Activated T-helper 1 cell treated with anti-CD3 and anti-CD28 coated beads, Interleukin-12 subunit alpha, Interleukin-12 subunit beta, Interleukin-2, Interleukin-4 antibody, amounts not matched to agents 30 ng/mL and 10 ng/mL and 1 ng/mL, durations not matched to agents 14 hours and 24 hours and 36 hours (primary cell): ENCODE measurements at regions not wholly inside any gene's neighbourhood (a gene's known extent, or its start where the extent isn't known, plus 50 kb on each side); places are given as distances from the start of the nearest gene placed in this dataset.

Experiments
- DNase-seq: peaks from one replicate; pipeline ENCODE4 v3.0.0; 2021; ENCODE audit warnings: low spot score
- H3K27ac Mint-ChIP-seq: one replicate; pipeline ENCODE4 v1.8.0; 2021; ENCODE audit warnings: mild to moderate bottlenecking, mixed read lengths
- H3K27me3 Mint-ChIP-seq: one replicate; pipeline ENCODE4 v1.8.0; 2022; ENCODE audit warnings: mild to moderate bottlenecking, moderate library complexity, mixed read lengths; ENCODE audit not compliant: insufficient read depth
- H3K36me3 Mint-ChIP-seq: one replicate; pipeline ENCODE4 v1.8.0; 2021; ENCODE audit warnings: low read depth, mixed read lengths
- H3K4me1 Mint-ChIP-seq: one replicate; pipeline ENCODE4 v1.8.0; 2021; ENCODE audit warnings: low read depth, mixed read lengths
- H3K4me3 Mint-ChIP-seq: one replicate; pipeline ENCODE4 v1.8.0; 2021; ENCODE audit warnings: mild to moderate bottlenecking, moderate library complexity, mixed read lengths
- H3K9me3 Mint-ChIP-seq: one replicate; pipeline ENCODE4 v1.8.0; 2021; ENCODE audit warnings: mixed read lengths
- intact Hi-C: fragments of 100-400 bp; cut with micrococcal nuclease; formaldehyde crosslinking; loops from one replicate; pipeline ENCODE4 v1.15.1; 2024

DNA sequence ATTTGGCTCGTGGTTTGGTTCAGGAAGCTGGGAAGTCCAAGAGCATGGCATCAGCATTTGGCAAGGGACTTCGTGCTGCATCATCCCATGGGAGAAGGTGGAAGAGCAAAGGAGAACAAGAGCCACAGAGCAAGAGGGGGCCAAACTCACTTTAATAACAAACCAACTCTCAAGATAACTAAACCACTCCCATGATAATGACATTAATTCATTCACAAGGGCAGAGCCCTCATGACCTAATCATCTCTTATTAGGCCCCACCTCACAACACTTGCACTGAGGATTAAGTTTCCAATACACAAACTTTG, 113.4 kb upstream of the ATXN3L start:
- H3K4me3 Mint-ChIP-seq = no peak overlapping the region
- no peaks in the 10 kb centered on the region for H3K4me1 Mint-ChIP-seq
- no peak for DNase-seq
- intact Hi-C loops = no loop called here
- H3K27ac Mint-ChIP-seq = no peak overlapping the region
- H3K27me3 Mint-ChIP-seq = no peaks in the 10 kb centered on the region
- H3K9me3 Mint-ChIP-seq = no peaks in the 10 kb centered on the region
- H3K36me3 Mint-ChIP-seq = no peaks in the 10 kb centered on the region

DNA sequence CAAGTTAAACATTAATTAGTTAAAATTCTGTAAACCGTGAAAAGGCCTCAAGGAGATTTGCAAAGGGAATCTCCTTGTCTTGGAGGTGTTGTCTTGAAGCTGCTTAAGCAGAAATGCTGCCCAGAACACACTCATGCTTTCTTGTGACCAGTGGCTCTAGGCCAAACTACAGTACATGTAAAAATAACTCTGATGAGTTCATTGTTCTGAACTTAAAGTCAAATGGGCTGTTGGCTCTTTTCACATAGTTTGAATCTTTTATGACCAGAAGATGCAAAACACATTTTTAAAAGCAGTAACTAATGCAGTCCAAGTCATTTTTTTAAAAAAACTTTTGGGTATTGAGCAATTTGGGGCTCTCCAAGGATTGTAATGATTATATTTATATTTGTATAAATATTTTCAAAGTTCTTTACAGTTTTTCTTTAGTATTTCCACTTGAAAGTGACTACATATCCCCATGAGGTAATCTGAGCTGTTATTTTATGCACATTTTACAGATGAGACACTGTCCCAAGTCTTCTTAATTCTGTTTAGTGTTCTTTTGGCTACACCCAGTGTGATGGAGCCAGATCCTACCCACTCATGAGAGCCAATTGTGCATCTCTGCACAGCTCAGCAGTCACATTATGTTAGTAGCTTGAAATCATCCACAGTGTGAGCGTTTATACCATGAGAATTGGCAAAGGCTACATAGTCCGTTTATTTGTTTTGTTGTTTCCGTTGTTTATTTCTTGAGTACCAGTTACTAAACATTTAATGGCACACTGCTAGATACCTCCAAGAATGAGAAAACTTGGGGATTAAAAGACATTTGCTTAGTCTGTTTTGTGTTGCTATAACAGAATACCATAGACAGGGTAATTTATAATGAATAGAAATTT, 112.8 kb upstream of the ATXN3L start:
- Mint-ChIP-seq H3K4me1 (peaks cover 4% of the 10 kb centered on the region), H3K36me3 (no peaks in the 10 kb centered on the region), H3K9me3 (no peaks in the 10 kb centered on the region), H3K27me3 (no peaks in the 10 kb centered on the region), H3K4me3 (no peak overlapping the region), H3K27ac (no peak overlapping the region)
- no peak for DNase-seq
- intact Hi-C loops = no loop called here

DNA sequence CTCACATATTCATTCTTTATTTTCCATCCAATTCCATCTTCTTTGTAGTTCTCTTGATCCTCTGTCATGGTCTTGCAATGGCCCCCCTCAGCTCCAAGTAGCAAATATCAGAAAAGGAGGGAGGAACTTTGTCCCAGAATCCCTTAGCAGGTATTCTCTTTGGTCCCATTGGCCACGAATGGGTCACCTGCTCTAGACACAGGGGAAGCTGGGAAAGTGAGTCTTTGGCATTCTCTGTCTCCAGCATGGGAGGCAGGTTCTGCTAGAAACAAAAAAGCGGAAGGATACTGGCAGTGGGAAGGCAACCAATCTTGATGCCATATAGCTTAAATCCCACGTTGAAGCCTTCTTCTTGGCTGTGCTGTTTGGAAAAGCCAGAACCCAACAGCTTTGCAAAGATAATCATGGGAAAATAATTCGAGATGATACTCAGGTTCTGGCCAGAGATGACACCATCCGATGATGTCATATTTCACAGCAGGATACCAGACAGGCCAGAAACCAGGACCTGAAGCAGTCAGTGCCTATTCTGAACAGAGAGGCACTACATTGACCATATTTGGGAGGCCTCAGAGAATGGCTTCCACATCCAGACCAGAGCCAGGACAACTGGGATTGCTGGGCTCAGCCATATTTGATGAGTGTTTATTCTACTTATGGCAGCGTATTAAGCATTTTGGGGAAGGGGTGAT, 110.4 kb upstream of the ATXN3L start:
- Mint-ChIP-seq H3K36me3 (no peaks in the 10 kb centered on the region), H3K4me3 (no peak overlapping the region), H3K27me3 (no peaks in the 10 kb centered on the region), H3K27ac (no peak overlapping the region), H3K9me3 (no peaks in the 10 kb centered on the region), H3K4me1 (peaks cover 7% of the 10 kb centered on the region)
- intact Hi-C loops = no loop called here
- DNase-seq = no peak

DNA sequence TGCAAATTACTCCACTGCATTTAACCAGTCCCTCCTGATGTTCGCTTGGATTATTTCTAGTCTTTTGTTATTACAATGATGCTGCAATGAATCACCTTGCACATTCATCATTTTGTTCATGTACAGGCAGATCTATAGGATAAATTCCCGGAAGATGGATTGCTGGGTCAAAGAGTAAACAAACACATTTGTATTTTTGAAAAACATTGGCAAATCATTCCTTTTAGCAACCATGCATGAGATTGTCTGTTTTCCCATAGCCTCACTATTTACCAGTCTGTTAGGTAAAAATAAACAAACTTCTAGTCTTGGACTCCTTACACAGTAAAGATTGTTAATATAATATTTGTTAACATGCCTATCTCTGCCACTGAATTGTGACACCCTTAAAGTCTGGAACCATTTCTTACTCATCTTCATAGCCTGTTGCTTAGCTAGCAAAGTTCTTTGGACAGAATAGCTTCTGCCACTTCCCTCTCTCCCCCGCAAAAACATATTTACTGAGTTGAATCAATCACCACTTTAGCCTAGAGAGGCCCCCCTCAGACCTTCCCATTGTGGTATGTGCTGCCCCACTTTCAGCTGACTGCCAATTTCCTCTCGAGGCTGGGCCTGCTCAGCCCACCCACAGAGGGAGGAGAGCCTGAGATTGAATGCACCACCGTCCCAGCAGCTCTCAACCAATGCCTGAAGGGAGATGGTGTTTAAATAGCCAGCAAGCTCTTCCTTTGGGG, 108.4 kb upstream of the ATXN3L start:
- Mint-ChIP-seq H3K4me3 (no peak overlapping the region), H3K36me3 (no peaks in the 10 kb centered on the region), H3K4me1 (peaks cover 7% of the 10 kb centered on the region), H3K9me3 (no peaks in the 10 kb centered on the region), H3K27me3 (no peaks in the 10 kb centered on the region), H3K27ac (no peak overlapping the region)
- DNase-seq = no peak
- intact Hi-C loops = loop anchor here (5.0 kb wide), 1 partner anchor 41 kb away; no protein-coding TSS in a partner anchor

DNA sequence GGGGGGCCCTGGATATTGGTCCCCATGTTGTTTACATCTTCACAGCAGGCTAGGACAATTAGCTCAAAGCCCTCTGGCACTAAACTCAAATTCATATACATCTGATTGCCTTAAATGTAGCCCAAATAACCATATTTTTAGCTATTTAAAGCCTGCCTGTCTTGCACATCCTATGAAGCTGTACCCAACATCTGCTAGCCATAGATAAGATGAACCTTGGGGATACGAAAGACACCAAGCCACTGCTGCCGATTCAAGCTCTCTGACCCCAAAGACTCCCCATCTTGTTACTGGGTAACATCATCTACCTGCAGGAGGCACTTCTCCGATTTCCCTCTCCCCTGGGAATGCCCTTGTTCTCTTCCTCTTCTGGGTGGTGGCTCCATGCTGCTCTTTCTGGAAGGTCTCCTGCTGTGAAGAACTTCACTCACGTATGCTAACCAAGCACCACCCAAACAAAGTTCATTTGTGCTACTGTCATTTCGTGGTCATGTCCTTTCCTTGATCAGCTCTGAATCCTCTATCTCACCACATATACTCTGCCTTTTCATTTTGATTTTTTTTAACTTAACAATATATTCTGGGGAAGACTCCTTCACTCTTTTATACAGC, 107.7 kb upstream of the ATXN3L start:
- peaks cover 7% of the 10 kb centered on the region for H3K4me1 Mint-ChIP-seq
- H3K36me3 Mint-ChIP-seq = no peaks in the 10 kb centered on the region
- intact Hi-C loops = loop anchor here (5.0 kb wide), 1 partner anchor 40 kb away; no protein-coding TSS in a partner anchor
- no peaks in the 10 kb centered on the region for H3K27me3 Mint-ChIP-seq
- H3K4me3 Mint-ChIP-seq = no peak overlapping the region
- no peak for DNase-seq
- H3K27ac Mint-ChIP-seq = no peak overlapping the region
- no peaks in the 10 kb centered on the region for H3K9me3 Mint-ChIP-seq

DNA sequence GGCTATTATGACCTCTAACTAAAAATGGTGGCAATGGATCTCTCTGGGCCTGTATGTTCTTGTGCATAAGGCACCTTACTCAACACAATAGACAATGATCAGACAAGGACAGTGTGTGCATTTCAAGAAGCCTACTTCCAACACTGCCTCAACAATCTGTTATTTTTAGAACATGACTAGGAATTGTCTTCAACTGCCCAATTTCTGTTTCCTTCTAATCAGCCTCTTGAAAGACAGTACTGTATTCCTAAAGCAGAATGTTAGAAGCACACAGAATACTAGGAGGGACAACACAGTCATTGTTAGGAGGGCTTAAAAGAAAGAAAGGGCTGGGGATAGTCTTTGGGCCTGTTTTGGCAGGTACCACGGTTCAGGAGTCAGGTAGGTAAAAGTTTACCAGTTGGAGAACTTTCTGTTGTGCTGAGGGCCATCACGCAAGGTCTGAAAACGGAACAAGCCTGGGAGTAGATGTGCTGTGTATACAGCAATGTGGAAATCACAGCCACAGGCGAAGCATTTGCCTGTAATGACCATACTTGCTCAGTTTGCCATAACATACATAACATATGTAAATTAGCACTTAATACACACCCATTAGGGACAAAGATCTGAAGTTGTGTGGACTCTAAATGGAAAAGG, 100.8 kb upstream of the ATXN3L start:
- intact Hi-C loops = no loop called here
- H3K27ac Mint-ChIP-seq = no peak overlapping the region
- DNase-seq = no peak
- peaks cover 15% of the 10 kb centered on the region for H3K4me1 Mint-ChIP-seq
- H3K9me3 Mint-ChIP-seq = no peaks in the 10 kb centered on the region
- H3K27me3 Mint-ChIP-seq = no peaks in the 10 kb centered on the region
- H3K36me3 Mint-ChIP-seq = no peaks in the 10 kb centered on the region
- H3K4me3 Mint-ChIP-seq = no peak overlapping the region

DNA sequence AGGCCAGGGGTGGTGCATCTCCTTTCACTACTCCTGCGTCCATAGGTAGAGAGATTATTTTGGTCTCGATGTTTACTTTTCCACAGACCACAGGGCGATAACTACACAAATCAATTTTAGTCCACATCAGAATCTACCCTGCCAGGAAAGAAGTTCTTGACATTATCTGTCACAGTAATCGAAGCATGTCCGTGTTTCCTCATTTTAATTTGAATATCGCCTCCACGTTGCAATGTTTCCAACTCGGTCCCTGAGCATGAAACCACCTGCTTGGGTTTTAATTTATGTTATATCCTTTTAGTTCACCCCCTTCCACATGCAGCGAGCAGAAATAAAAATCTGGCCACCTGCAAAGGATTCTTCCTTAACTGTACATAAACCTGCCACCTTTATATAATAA, 100.1 kb upstream of the ATXN3L start:
- intact Hi-C loops = no loop called here
- H3K4me1 Mint-ChIP-seq = peaks cover 15% of the 10 kb centered on the region
- no peaks in the 10 kb centered on the region for H3K9me3 Mint-ChIP-seq
- no peak overlapping the region for H3K27ac Mint-ChIP-seq
- no peaks in the 10 kb centered on the region for H3K36me3 Mint-ChIP-seq
- no peak for DNase-seq
- H3K4me3 Mint-ChIP-seq = no peak overlapping the region
- H3K27me3 Mint-ChIP-seq = no peaks in the 10 kb centered on the region

DNA sequence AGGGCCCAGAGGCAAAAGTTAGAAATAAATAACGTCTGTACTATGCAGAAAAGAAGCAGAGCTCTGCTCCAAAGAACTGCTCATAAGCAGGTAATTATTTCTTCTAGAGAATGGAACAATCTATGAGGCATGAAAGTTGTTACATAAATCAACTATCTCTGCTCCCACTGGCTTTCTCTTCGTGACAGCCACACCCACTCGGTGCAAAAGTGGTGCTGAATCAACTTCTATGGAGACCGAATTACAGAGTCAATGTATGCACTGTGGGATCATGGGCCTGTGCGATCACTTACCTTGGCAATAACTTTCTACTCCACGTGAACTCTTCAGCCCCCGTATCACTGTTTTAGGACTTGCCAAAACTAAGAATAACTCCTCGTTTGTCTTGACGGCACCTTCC, 99.4 kb upstream of the ATXN3L start:
- Mint-ChIP-seq H3K27me3 (no peaks in the 10 kb centered on the region), H3K4me1 (peaks cover 15% of the 10 kb centered on the region), H3K36me3 (no peaks in the 10 kb centered on the region), H3K4me3 (no peak overlapping the region), H3K9me3 (no peaks in the 10 kb centered on the region), H3K27ac (no peak overlapping the region)
- intact Hi-C loops = no loop called here
- no peak for DNase-seq

DNA sequence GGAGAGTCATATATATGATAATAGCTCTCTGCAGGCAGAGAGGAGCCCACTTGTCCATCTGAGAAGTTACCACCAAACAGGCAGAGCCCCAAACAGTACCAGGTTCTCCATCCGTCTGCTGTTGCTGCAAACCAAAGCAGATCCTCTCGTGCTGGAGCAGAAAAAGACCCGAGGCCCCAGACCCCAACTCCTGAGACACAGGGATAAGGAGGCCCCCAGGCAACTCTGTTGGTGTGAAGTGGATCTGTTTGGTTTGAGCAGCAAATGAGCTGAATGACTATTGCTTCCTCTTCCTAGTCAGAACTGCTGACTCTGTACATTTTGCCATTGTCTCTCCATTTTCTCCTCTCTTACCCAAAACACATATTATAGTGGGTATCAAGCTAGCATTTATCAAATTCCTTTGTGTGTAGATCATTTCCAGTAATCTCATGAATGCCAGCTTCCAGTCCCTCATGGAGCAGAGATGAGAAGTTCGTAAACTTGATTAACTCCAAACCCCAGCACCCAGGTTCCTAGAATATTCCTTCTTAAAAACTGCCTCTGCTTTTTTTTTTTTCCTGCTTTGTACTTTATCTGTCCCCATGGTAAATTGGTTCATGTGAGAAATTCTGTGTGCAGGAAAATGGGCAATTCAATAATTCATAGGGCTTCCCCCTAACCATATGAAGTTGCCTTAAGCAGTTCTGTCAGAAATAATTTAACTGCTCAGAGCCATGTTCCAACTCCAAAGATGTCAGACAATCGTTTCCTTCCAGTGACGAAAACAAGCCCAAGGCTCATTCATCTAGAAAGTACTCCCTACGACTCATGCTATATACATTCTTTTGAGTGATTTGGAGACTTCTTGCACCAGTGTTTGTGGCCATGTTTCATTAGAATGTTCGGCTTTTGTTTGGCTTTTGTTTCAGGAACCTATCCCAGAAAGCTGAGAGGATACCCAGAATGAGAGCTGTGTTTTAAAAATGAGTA, 98.6 kb upstream of the ATXN3L start:
- intact Hi-C loops = no loop called here
- no peak overlapping the region for H3K4me3 Mint-ChIP-seq
- DNase-seq = no peak
- H3K27ac Mint-ChIP-seq = no peak overlapping the region
- H3K9me3 Mint-ChIP-seq = no peaks in the 10 kb centered on the region
- H3K4me1 Mint-ChIP-seq = peaks cover 15% of the 10 kb centered on the region
- H3K27me3 Mint-ChIP-seq = no peaks in the 10 kb centered on the region
- H3K36me3 Mint-ChIP-seq = no peaks in the 10 kb centered on the region

DNA sequence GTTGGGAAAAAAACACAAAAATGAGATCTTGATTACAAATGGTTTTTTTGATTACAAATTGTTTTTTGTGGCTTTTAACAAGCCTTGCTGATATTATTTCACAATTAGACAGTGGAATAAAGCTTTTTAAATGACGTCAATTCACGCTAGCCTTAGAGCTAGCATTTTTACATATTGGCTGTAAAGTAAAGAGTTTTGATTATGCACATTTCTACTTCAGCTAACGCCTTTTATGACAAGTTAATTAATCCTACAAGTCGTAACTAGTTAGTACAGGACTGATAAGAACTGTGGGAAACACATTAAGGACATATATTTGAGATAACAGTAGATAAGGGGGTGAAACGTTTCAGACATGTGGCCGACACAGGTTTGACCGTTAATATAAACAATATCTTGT, 95.7 kb upstream of the ATXN3L start:
- intact Hi-C loops = no loop called here
- Mint-ChIP-seq H3K4me1 (peaks cover 11% of the 10 kb centered on the region), H3K27ac (no peak overlapping the region), H3K36me3 (no peaks in the 10 kb centered on the region), H3K27me3 (no peaks in the 10 kb centered on the region), H3K9me3 (no peaks in the 10 kb centered on the region), H3K4me3 (no peak overlapping the region)
- DNase-seq = no peak

DNA sequence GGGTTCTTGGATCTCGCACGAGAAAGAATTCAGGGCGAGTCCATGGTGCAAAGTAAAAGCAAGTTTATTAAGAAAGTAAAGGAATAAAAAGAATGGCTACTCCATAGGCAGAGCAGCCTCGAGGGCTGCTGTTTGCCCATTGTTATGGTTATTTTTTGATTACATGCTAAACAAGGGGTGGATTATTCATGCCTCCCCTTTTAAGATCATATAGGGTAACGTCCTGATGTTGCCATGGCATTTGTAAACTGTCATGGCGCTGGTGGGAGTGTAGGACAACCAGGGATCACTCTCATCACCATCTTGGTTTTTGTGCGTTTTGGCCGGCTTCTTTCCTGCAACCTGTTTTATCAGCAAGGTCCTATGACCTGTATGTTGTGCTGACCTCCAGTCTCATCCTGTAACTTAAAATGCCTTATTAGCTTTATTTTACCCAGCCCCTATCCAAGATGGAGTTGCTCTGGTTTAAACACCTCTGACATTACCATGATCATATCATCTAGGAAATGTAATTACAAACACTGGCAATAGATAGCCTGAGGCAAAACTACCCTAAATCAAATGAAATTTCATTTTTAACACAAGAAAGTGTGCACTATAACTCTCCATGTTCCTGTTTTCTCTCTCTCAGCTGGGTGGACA, 94.3 kb upstream of the ATXN3L start:
- no peak overlapping the region for H3K4me3 Mint-ChIP-seq
- no peaks in the 10 kb centered on the region for H3K36me3 Mint-ChIP-seq
- intact Hi-C loops = no loop called here
- H3K27ac Mint-ChIP-seq = no peak overlapping the region
- H3K9me3 Mint-ChIP-seq = peaks cover 4% of the 10 kb centered on the region
- DNase-seq = no peak
- peaks cover 11% of the 10 kb centered on the region for H3K4me1 Mint-ChIP-seq
- no peaks in the 10 kb centered on the region for H3K27me3 Mint-ChIP-seq
